ENCODE measurements at regions not wholly inside any gene's neighbourhood (a gene's known extent, or its start where the extent isn't known, plus 50 kb on each side); places are given as distances from the start of the nearest gene placed in this dataset.
"Not testable (repeated sequence)": the region's sequence is repeated elsewhere in the genome, so short reads cannot be mapped to it uniquely, and the experiment has no call there.

- H3K4me1 Mint-ChIP-seq (ENCODE audit: low read depth): no peaks in the 10 kb centered on the region
- no peak for DNase-seq
- H3K27ac Mint-ChIP-seq: no peak overlapping the region
- H3K36me3 Mint-ChIP-seq (ENCODE audit: low read depth): no peaks in the 10 kb centered on the region
- no peaks in the 10 kb centered on the region for H3K27me3 Mint-ChIP-seq (ENCODE audit: insufficient read depth)
- peaks cover 40% of the 10 kb centered on the region for H3K9me3 Mint-ChIP-seq
- H3K4me3 Mint-ChIP-seq: no peak overlapping the region
- no peak for TF ChIP-seq CTCF (IDR thresholded peaks at IDR 0.05)
These were observed 130.6 kb upstream of the CDH7 start for GRCh38 chr18:65620076-65620696.

DNA sequence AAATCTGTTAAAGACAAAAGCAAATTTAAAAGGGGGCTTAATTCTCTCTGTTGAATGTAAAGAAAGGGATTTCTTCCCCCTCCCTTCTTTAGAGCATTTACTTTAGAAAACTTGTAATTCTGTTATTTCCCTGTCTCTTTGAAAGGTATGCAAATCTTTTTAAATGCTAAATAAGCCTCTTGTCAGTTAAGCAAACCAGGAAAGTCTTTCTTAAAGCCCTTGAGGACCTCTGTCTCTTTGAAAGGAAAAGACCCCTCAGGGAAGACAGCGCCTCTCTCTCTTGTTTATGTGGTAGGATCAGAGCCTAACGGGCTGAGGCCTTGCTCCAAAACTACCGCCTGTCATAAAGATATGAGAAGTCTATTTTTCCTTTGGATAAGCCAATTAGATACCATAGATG, 139.9 kb upstream of the CDH7 start:
- no peak overlapping the region for H3K4me3 Mint-ChIP-seq
- no peaks in the 10 kb centered on the region for H3K27me3 Mint-ChIP-seq (ENCODE audit: insufficient read depth)
- H3K36me3 Mint-ChIP-seq (ENCODE audit: low read depth): no peaks in the 10 kb centered on the region; the same call in 1 of the 2 replicates
- no peaks in the 10 kb centered on the region for H3K4me1 Mint-ChIP-seq (ENCODE audit: low read depth)
- peaks cover 32% of the 10 kb centered on the region for H3K9me3 Mint-ChIP-seq
- no peak for TF ChIP-seq CTCF (IDR thresholded peaks at IDR 0.05)
- DNase-seq: no peak
- no peak overlapping the region for H3K27ac Mint-ChIP-seq

GRCh38 chr18:65608471-65608870, 142.3 kb upstream of the CDH7 start:
- Mint-ChIP-seq H3K36me3 (ENCODE audit: low read depth) (no peaks in the 10 kb centered on the region; the same call in 1 of the 2 replicates), H3K27me3 (ENCODE audit: insufficient read depth) (no peaks in the 10 kb centered on the region), H3K27ac (no peak overlapping the region), H3K4me1 (ENCODE audit: low read depth) (no peaks in the 10 kb centered on the region), H3K4me3 (no peak overlapping the region), H3K9me3 (peaks cover 38% of the 10 kb centered on the region)
- no peak for TF ChIP-seq CTCF (IDR thresholded peaks at IDR 0.05)
- no peak for DNase-seq

- DNase-seq: no peak
- Mint-ChIP-seq H3K27ac (no peak overlapping the region), H3K36me3 (ENCODE audit: low read depth) (no peaks in the 10 kb centered on the region; the same call in 1 of the 2 replicates), H3K9me3 (peaks cover 38% of the 10 kb centered on the region), H3K4me3 (no peak overlapping the region), H3K4me1 (ENCODE audit: low read depth) (no peaks in the 10 kb centered on the region), H3K27me3 (ENCODE audit: insufficient read depth) (no peaks in the 10 kb centered on the region)
- TF ChIP-seq CTCF (IDR thresholded peaks at IDR 0.05): no peak
These were observed 143.7 kb upstream of the CDH7 start for GRCh38 chr18:65607161-65607560.

DNA sequence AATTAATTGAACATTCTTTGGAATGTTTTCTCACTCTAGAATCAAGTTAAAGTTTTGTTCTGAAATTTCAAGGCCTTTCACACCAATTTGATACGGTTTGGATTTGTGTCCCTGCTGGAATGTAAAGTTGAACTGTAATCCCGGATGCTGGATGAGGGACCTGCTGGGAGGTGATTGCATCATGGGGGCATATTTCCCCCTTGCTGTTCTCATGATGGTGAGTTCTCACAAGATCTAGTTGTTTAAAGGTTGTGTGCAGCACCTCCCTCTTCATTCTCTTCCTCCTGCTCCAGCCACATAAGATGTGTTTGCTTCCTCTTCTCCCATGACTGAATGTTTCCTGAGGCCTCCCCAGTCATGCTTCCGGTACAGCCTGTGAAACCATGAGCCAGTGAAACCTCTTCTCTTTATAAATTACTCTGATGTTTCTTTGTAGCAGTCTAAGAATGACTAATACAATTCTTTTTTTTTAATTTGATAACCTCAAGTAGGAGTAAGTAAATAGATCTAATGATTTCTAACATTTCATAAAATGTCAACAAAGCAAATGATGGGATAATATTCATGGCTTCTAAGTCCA, 144.2 kb upstream of the CDH7 start:
- Mint-ChIP-seq H3K9me3 (peaks cover 35% of the 10 kb centered on the region), H3K27me3 (ENCODE audit: insufficient read depth) (no peaks in the 10 kb centered on the region), H3K27ac (no peak overlapping the region), H3K4me3 (no peak overlapping the region), H3K36me3 (ENCODE audit: low read depth) (no peaks in the 10 kb centered on the region; the same call in 1 of the 2 replicates), H3K4me1 (ENCODE audit: low read depth) (no peaks in the 10 kb centered on the region)
- TF ChIP-seq CTCF (IDR thresholded peaks at IDR 0.05): no peak
- no peak for DNase-seq

GRCh38 chr18:65605352-65605751, 145.5 kb upstream of the CDH7 start:
- H3K27me3 Mint-ChIP-seq (ENCODE audit: insufficient read depth): not testable (repeated sequence)

More at GRCh38 chr18:65605352-65605751, 145.5 kb upstream of the CDH7 start:
- not testable (repeated sequence) for DNase-seq; H3K4me1 Mint-ChIP-seq (ENCODE audit: low read depth); H3K27ac Mint-ChIP-seq; H3K36me3 Mint-ChIP-seq (ENCODE audit: low read depth); H3K4me3 Mint-ChIP-seq
- H3K9me3 Mint-ChIP-seq: peaks cover 23% of the 10 kb centered on the region
